Pons (tissue), 1 donor: ENCODE measurements at regions not wholly inside any gene's neighbourhood (a gene's known extent, or its start where the extent isn't known, plus 50 kb on each side); places are given as distances from the start of the nearest gene placed in this dataset.
"Not testable (repeated sequence)": the region's sequence is repeated elsewhere in the genome, so short reads cannot be mapped to it uniquely, and the experiment has no call there.

Experiments used
- DNase-seq: peaks from one replicate; pipeline ENCODE4 v3.0.0-alpha.2; 2016; ENCODE audit warnings: low spot score

DNA sequence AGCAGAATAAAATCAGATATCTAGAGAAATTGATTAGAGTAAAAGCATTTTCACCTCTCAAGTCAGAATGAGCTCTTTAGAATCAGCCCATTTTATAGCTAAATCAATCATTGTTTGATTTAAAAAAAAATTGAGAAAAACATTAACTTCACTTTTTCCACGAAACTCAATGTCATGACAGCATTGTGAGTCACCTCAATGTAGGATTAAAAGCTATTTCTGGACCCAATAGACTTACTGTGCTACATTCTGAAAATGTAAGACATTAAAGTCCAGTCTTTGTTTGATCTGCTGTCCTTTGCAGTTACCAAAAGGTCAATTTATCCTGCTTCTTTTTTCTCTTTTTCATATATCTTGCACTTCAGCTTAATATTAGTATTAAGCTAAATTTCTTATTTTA is 519.4 kb upstream of the ZNF337 start:
- no peak for DNase-seq

DNA sequence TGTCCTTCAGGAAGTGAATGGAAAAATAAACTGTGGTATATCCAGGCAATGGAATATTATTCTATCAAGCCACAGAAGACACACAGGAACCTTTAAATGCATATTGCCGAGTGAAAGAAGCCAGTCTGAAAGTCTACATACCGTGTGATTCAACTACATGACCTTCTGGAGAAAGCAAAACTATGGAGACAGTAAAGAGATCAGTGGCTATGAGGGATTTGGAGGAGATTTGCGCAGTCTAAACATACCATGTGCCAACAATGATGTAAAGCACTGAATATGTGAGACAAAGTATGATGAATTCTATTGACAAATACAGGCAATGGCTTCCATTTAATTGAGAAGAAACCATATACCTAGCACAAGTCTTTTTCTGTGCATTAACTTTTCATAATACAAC is 518.3 kb upstream of the ZNF337 start:
- DNase-seq = no peak

DNA sequence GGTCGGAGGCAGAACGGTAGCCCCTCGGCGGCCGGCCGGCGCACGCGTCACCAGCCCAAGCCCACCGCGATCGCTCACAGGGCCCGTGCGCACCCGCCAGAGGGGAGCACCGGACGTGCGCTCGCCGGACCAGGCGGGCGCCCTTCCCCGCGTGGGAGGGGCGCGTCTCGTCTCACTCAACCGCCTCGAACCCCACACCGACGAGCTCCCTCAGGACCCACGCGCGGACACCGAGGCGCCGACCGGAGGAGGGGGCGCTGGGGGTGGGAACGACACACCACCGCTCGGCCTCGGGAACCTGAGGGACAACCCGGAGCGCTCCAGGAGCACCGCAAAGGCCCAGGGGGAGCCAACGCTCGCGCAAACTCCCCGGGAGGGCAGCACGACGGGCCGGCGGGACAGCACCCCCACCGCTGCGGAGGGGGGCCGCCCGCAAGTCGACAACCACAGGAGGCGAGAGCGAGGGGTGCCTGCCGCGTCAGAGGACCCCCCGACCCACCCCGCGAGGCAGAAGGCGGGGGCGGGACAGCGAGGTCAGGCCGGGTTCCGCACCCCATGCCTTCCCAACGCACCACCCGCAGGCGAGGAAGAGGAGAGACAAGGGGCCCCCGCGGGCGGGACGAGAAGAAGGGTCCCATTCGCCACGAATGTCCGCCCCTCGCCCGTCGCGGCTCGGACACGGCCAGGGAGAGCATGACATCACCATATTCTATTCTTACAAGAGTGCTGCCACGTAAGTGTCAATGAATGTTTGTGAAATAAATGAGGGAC is 512.7 kb upstream of the ZNF337 start:
- DNase-seq = no peak

DNA sequence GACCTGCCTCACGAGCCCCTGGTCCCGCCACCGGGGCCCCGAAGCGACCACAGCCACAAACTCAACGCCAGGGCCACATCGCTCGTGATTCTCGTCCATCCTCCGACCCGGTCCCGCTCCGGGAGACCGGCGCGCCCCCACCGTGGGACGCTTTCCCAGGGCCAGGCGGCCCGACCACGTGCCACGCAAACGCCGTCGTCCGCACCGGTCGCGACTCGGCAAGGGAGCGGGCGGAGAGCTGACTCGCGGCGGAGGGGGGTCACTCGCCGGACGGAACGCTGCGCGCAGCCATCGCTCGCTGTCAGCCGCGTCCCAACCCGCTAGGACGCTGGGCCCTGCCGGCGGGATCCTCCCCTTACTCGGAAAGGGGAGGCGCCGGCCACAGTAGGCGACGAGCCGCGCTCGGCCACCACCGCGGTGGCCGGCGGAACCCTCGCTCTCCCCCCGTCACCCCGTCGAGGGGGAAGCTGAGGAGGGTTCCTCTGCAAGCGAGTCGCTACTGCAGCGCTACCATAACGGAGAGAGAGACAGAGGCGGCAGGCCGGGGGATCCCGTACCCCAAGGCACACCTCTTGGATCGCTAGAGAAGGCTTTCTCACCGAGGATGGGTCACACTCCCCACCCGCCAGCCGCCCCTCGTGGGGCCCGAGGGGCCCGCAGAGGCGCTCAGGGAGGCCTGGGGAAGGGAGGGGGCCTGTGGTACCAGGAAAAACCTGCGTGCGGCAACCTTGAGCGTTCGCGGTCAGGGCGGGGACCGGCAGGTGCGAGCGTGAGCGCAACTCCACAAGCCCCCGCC is 511.8 kb upstream of the ZNF337 start:
- no peak for DNase-seq

DNA sequence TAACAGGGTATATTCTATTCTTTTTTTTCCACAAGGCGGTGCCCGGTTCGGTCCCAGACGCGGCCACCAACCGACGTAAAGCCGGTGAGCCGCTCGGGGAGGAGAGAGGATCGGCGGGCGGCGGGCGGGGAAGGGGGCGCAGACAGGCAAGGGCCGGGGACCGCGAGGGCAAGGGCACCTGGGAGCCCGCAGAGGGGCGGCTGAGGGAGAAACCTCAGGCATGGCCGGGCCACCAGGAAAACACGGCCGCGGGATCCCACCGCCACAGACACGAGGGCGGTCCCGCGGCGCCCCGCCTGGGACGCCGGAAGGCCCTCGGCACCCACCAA is 511.3 kb upstream of the ZNF337 start:
- not testable (repeated sequence) for DNase-seq

DNA sequence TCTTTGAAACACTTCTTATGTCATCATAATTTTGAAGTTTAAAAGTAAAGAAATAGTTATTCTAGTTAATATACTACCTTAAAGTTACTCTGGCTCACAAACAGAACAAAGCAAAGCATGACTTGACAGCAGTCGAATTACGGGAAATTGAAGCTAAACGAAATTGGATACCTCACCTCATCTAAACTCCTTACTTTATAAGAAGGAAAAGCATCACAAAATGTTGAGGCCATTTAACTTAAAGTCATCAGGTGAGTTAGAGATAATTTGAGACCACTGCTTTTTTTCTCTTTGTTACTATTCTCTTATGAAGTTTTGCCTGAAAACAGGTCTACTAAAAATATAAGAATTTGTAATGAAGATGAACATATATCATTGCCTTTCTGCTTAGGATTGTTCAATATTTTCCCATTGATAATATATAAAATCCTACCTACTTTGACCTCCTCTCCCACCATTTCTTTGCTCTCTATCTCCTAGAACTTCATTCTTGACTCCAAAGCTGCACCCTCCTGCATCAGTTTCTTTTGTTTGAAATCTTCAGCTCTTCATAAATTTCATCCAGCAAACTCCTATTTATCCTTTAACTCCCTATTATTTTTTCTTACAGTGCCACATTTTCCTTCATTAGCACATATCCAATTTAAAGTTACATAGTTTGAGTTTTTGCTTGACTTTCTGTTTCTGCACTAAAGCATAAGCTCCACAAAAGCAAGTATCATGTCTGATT is 510.7 kb upstream of the ZNF337 start:
- no peak for DNase-seq

DNA sequence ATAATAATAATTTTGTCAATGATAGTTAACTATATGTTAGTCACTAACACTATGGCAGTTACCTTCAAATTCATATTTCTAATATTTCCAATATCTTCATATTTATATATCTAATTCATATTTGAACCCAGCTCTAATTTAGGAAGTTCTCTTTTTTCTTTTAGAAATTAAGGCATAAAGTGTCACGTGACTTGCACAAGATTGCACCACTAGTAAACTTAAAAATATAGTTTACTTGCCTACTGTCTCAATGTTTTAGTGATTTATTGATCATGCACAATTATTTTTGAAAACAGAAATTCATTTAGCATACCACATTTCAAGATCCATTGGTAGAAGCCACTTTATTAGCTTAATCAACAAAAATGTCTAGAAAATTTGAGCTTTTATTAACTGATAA is 508.7 kb upstream of the ZNF337 start:
- no peak for DNase-seq

DNA sequence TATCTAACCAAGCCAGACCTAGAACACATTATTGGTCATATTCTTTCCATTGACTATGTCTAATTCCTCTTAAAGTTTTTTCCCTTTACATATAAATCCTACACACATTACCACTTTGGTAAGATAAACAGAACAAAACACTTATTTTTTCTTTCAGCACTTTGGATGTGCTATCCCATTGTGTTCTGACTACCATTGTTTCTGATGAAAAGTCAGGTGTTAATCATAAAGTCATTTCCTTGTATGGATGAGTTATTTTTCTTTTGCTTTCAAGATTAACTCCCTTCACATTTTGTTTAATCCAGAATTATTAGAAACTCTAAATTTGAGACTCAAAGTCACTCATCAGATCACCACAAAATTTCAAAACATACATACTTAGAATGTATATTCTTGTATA is 504.4 kb upstream of the ZNF337 start:
- DNase-seq = not testable (repeated sequence)

DNA sequence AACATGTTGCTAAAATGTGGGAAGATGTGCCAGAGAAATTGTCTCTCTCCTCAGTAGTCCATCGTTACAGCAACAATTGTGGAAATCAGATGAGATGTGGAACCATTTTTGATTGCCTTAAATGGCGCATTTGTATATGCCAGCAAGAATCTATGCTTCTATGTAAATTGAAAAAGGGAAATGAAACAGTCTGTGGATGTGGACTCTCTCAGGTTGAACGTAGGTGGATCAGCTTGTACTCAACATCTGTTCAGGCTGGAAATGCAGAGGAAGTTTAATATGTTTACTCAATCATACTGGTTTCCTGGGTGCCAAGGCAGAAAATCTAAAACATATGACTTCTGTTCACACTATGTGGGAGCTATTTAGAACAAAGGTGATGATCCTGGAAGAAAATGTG is 490.7 kb upstream of the ZNF337 start:
- DNase-seq = not testable (repeated sequence)

DNA sequence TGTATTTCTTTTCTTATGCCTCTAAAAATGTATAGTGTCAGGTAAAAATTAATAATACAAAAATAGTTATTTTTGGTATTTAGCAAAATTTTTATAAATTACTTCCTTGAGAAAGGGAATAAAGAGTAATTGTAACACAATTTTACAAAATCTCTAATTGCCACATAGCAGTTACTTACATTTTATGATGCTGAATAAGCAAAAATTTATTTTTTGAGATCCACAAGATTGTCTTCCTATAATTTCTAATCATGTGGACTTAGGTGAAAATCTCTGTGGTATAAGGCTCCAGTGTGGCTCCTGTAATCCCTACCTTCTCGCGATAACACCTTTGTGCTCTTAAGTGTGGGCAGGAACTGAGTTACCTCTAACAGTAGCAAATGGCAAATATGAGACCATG is 487.1 kb upstream of the ZNF337 start:
- DNase-seq = not testable (repeated sequence)

DNA sequence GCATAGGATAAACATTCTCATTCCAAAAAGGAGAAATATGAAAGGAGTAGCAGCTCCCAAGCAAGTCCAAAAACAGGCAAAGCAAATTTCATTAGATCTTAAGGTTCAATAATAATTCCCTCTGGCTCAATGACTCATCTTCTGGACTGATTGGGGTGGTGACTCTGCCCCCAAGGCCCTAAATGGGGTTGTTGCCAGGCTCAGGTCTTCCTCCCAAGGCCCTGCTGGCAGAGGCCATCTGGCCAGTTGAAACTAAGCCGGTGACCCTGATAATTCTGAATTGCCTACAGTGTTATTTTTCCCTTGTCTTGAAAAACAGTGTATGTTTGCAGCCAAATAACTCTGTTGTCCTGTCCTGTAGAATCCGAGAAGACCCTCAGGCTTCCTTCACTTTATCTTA is 484.7 kb upstream of the ZNF337 start:
- not testable (repeated sequence) for DNase-seq

DNA sequence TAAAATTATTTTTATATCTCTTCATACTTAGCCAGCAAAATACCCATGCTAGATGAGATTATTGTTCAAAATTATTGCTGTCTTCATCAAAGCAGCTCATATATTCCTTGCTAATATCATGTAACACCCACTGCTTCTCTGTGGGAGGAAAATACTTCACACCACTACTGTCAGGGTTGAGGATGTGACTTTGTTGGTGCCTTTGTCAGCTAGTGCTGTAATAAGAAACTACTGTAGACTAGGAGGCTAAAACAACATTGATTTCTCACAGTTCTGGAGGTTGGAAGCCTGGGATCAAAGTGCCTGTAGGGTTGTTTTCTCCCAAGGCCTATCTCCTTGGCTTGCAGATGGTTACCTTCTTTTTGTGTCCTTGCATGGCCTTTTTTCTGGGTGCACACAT is 475.2 kb upstream of the ZNF337 start:
- DNase-seq = not testable (repeated sequence)

DNA sequence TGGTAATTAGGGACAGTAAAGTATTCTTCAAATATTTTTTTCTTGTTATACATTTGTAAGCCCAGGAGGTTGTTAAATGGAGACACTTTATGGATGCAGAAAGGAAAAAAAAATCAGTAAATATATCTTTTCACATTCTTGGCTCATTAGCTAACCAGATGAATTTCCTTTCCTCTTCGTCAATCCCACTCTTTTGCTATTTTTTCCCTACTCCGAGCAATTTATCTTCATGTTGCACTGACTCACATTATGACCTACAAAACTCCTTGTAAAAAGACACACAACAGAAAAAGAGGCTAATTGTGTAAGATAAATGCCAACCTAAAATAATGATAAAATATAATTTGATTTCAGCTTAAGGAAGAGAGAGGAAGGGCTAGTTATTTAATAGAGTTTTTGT is 472.9 kb upstream of the ZNF337 start:
- no peak for DNase-seq

DNA sequence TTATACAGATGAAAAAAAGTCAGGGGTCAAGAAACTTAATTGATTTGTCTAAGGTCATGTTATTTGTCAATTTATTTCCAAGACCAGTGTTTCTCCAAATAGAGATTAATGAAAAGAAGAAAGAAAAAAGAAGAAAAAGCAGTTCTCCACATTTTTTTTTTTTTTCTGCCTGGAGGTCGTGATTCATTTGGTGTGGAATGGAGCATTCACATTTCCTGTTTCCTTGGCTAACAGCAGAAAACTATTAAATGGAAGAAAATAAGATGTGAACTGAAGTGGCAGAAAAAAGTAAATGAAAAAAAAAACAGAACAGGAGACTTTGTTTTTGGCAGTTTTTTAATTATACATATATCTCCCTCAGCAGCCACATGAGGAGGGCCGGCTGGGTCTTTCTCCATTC is 470.8 kb upstream of the ZNF337 start:
- no peak for DNase-seq

DNA sequence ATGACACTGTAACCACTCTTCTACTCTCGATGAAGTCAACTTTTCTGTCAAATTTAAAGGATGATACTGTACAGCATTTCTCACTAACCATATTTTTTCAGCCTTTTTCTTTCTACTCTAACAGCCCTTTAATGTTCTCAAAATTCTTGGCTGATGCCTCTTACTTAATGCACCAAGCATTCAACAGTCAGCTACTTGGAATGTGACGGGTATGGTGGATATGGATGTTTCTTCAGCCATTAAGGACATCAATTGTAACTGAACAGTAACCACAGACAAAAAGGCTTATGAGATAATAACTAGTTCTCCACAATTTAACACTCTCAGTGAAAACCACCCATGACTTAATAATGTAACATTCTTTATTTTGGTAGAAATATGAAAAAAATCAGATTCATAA is 467.2 kb upstream of the ZNF337 start:
- DNase-seq = no peak

DNA sequence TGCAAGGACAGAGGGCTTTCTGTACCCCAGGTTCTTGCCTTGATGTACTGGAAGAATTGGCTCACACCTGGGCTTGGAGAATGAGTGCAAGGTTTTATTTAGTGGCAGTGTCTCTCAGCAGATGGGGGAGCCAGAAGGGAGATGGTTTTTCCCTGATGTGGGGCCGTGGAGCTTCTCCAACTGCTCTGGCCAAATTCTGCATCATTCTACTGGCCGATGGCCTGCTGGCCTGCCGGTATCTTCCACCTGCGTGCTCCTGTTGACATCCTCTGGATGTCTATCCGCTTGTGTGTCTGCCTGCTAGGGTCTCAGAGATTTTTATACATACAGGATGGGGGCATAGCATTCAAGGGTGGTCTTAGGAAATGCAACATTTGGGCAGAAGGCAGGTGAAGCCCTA is 466.5 kb upstream of the ZNF337 start:
- DNase-seq = not testable (repeated sequence)

DNA sequence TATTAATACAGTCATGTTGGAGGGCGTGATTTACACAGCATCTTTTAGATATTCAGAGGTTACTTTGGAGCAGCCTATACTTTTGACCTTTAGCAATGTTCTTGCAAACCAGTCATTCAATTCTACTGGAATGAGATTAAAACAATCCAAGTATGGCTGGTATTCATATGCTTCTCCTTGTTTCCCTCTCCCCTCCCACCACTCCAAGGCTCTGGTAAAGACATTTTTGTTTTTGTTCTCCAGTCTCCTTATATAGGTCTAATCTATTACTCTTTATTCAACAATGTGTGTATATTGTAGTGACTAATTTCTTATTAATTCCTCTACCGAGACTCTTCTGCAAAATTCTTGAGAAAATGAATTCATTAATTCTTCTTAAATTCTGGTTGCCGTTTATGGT is 465.1 kb upstream of the ZNF337 start:
- DNase-seq = not testable (repeated sequence)

DNA sequence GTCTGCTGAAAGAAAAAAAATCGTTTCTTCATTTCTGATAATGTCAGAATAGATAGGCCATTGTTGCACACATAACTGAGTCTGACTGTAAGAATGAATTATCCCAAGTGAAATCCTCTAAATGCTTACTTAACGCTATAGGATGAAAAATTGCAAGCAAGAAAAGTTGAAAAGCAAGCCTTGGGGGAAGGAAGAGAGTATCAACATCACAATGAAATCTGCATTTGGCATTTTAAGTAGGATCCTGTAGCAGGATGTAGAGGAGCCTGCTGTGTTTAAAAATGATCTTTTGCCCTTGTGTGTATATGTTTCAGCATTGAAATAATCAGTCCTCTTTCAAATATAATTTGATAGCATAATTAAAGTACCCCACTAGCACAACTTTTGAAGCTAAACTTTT is 464.3 kb upstream of the ZNF337 start:
- not testable (repeated sequence) for DNase-seq

DNA sequence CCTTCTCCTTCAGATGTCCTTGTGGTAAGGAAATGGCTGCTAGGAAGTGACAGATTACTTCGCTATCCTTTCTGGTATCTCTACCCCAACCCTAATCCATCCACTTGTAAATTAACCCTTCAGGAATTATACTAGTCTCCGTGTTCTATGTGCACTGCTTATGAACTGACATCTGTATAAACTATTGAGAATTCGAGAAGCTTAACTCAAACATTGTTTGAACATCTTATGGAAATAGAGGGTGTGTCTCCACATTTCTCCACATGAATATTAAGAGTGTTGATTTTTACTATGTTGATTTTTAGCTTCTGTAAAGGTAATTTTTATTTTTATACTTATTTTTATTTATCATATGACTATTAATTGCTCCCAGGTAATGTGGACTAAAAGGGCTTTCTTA is 457.6 kb upstream of the ZNF337 start:
- no peak for DNase-seq

DNA sequence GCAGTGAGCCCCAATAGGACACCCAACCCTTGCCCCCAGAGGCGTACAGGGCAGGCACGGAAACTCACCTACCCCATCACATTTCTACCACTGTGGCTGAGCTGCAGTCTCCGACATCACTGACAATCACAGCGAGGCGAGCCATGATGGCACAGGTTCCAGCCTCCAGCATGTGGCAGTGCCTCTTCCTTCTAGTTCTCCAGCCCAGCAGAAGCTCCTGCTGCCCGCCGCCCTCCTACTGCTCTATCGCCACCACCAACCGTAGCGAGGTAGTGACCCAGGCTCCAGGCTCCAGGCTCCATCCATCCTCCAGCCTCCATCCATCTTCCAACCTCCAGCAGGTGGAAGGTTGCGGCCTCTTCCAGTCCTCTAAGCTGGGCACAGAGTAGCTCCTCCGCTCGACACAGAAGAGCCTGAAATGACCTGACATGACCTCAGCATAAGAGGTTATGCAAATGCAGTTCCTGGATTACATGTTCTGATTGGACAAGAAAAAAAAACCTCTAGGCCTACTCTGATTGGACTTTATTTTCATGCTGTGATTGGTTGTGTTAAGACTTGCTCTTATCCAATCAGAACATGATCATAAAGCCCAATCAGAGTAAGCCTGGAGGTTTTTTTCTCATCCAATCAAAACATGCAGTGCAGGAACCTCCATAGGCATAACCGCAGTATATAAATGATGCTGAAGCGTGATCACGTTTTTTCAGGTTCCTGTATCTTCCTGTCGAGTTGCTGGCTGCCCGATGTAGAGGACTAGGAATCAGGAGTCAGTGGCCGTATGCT is 438.9 kb upstream of the ZNF337 start:
- DNase-seq = no peak

DNA sequence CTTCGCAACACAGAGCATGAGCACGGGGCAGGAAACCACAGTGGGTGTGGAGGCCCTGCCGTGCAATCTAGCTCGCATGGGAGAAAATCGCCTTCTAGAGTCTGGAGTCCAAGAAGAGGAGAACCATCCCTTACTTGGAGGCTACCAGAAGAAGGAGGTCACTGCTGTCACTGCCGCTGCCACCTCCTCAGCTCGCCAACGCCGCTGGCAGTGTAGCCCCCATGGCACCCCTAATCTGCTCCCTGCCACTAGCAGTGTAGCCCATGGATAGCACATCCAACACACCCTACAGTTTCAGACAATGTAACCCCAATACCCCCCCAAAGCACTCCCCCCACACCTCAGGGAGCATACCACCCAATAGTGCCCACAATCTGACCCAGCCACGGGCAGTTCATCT is 438.0 kb upstream of the ZNF337 start:
- DNase-seq = no peak

DNA sequence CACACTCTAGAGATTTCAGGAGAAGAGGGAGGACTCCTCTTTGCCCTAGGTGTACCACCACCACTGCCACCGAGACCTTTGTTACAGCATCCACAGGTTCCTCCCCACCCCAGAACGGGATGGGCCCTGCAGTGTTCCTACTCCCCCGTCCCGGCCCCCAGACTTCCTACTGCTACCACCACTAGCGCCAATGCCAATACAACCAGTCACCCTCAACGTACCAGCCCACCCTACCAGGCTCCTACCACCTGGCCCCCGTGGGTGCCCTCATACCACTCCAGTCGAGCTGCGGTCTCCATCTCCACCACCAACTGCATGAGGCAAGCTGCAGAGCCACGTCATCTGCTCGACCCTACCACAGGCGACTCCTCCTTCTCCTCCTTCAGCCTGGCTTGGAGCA is 437.1 kb upstream of the ZNF337 start:
- not testable (repeated sequence) for DNase-seq
